HEK293 (cell line): ENCODE measurements at regions not wholly inside any gene's neighbourhood (a gene's known extent, or its start where the extent isn't known, plus 50 kb on each side); places are given as distances from the start of the nearest gene placed in this dataset.

Experiments
- YY2 ChIP-seq: fragments of 450-650 bp; formaldehyde crosslinking; IDR thresholded peaks from 2 replicates; pipeline ENCODE4 v1.5.1; 2016; ENCODE audit warnings: missing biosample characterization, missing genetic modification characterization
- ZNF121 ChIP-seq: fragments of 450-650 bp; formaldehyde crosslinking; IDR thresholded peaks from 2 replicates; pipeline ENCODE4 v1.5.1; 2016; ENCODE audit warnings: missing biosample characterization, missing genetic modification characterization
- TF ChIP-seq, protein P1 (sequence below): fragments of 450-650 bp; formaldehyde crosslinking; IDR thresholded peaks from 2 replicates; pipeline ENCODE4 v1.5.1; 2016; ENCODE audit warnings: missing biosample characterization, missing genetic modification characterization, low read depth
- TF ChIP-seq, protein P2 (sequence below): fragments of 450-650 bp; formaldehyde crosslinking; IDR thresholded peaks from 2 replicates; pipeline ENCODE4 v1.5.1; 2016; ENCODE audit warnings: missing biosample characterization, missing genetic modification characterization

DNA sequence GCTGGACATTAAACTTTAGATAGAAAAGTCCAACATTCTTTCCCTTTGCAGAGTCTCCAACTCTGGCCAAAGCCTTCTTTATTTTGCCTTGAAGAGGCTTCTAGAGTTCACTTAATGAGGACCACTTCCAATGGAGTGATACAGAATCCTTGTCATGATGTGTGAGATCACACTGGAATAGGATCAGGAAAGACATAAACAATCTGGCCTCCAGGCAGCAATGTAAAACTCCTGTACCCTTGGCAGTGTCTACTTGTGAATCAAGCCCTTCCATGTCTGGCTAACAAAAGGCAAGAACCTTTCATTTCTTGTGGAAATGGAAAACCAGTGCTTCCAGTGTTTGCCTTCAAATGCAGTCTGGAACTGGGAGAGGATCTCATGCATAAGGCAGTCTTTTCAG lies 56.5 kb upstream of the FIBIN start:
- TF ChIP-seq, protein P1, sequence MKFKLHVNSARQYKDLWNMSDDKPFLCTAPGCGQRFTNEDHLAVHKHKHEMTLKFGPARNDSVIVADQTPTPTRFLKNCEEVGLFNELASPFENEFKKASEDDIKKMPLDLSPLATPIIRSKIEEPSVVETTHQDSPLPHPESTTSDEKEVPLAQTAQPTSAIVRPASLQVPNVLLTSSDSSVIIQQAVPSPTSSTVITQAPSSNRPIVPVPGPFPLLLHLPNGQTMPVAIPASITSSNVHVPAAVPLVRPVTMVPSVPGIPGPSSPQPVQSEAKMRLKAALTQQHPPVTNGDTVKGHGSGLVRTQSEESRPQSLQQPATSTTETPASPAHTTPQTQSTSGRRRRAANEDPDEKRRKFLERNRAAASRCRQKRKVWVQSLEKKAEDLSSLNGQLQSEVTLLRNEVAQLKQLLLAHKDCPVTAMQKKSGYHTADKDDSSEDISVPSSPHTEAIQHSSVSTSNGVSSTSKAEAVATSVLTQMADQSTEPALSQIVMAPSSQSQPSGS (tag by site-specific recombination), result no peak
- TF ChIP-seq YY2 (no peak), ZNF121 (tag by site-specific recombination) (no peak)
- TF ChIP-seq, protein P2, sequence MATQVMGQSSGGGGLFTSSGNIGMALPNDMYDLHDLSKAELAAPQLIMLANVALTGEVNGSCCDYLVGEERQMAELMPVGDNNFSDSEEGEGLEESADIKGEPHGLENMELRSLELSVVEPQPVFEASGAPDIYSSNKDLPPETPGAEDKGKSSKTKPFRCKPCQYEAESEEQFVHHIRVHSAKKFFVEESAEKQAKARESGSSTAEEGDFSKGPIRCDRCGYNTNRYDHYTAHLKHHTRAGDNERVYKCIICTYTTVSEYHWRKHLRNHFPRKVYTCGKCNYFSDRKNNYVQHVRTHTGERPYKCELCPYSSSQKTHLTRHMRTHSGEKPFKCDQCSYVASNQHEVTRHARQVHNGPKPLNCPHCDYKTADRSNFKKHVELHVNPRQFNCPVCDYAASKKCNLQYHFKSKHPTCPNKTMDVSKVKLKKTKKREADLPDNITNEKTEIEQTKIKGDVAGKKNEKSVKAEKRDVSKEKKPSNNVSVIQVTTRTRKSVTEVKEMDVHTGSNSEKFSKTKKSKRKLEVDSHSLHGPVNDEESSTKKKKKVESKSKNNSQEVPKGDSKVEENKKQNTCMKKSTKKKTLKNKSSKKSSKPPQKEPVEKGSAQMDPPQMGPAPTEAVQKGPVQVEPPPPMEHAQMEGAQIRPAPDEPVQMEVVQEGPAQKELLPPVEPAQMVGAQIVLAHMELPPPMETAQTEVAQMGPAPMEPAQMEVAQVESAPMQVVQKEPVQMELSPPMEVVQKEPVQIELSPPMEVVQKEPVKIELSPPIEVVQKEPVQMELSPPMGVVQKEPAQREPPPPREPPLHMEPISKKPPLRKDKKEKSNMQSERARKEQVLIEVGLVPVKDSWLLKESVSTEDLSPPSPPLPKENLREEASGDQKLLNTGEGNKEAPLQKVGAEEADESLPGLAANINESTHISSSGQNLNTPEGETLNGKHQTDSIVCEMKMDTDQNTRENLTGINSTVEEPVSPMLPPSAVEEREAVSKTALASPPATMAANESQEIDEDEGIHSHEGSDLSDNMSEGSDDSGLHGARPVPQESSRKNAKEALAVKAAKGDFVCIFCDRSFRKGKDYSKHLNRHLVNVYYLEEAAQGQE (tag by site-specific recombination), result no peak
